ENCODE measurements at regions not wholly inside any gene's neighbourhood (a gene's known extent, or its start where the extent isn't known, plus 50 kb on each side); places are given as distances from the start of the nearest gene placed in this dataset.

DNA sequence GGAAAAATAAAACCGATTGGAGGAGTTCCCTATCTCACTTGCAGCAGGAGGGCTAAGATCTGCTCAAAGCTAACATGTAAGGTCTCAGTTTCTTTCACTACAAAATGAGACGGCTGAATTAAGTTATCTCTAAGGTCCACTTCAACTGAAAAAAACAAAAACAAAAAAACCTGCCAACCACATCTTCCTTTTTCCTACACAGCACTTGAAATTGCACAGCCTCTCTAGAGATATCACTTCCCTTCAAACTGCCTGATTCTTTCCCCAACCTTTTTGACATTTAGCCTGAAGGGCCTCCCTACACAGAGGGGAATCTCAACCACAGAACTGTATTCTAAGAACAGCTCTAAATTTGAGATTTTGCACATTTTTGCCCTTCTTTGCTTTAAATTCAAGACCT, 227.9 kb upstream of the TARS1 start:
- H3K27me3 Mint-ChIP-seq (ENCODE audit: low read depth): no peaks in the 10 kb centered on the region
- peaks cover 2% of the 10 kb centered on the region for H3K9me3 Mint-ChIP-seq (ENCODE audit: low read depth)
- TF ChIP-seq, protein P1, sequence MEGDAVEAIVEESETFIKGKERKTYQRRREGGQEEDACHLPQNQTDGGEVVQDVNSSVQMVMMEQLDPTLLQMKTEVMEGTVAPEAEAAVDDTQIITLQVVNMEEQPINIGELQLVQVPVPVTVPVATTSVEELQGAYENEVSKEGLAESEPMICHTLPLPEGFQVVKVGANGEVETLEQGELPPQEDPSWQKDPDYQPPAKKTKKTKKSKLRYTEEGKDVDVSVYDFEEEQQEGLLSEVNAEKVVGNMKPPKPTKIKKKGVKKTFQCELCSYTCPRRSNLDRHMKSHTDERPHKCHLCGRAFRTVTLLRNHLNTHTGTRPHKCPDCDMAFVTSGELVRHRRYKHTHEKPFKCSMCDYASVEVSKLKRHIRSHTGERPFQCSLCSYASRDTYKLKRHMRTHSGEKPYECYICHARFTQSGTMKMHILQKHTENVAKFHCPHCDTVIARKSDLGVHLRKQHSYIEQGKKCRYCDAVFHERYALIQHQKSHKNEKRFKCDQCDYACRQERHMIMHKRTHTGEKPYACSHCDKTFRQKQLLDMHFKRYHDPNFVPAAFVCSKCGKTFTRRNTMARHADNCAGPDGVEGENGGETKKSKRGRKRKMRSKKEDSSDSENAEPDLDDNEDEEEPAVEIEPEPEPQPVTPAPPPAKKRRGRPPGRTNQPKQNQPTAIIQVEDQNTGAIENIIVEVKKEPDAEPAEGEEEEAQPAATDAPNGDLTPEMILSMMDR (IDR thresholded peaks at IDR 0.05): no peak
- no peak overlapping the region for H3K27ac Mint-ChIP-seq (ENCODE audit: unreplicated experiment)
- no peak for DNase-seq (ENCODE audit: low spot score)
- no peak overlapping the region for H3K4me3 Mint-ChIP-seq (ENCODE audit: unreplicated experiment)
- peaks cover 3% of the 10 kb centered on the region for H3K4me1 Mint-ChIP-seq (ENCODE audit: low read depth)
- no peaks in the 10 kb centered on the region for H3K36me3 Mint-ChIP-seq (ENCODE audit: low read depth)

DNA sequence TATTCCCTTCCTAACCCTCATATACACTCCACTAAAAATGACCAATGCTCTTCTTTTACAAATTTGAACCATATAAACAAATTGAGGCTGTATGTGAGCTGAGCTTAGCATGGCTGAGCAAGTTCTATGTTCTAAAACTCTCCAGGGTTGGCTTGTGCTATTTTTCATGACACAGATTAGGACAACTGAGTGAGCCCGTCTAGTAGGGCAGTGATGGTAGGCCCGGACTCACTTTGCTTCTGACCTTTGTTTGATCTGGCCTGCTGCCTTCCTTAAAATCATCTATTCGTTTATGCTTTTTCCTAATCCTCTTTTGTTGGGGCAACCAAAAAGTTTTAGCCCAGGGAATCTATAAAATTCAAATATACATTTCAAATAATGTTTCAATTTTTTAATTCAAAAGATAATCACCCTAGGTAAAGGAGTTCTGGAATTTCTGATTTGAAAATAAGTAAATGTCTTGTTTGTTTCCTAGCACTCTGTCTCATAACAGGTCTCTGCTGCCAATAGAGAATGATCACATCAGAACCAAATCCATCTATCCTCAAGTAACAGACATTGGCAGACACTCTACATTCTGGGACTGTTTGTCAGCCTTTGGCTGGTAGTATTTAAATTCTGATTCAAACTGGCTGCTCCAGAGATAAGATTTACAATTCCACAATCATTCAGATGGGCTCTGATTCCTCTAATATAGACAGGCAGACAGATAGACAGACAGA, 217.0 kb upstream of the TARS1 start:
- Mint-ChIP-seq H3K4me3 (ENCODE audit: unreplicated experiment) (no peak overlapping the region), H3K9me3 (ENCODE audit: low read depth) (peaks cover 5% of the 10 kb centered on the region), H3K27ac (ENCODE audit: unreplicated experiment) (no peak overlapping the region), H3K4me1 (ENCODE audit: low read depth) (peaks cover 24% of the 10 kb centered on the region), H3K36me3 (ENCODE audit: low read depth) (no peaks in the 10 kb centered on the region), H3K27me3 (ENCODE audit: low read depth) (no peaks in the 10 kb centered on the region)
- TF ChIP-seq, protein P1 (IDR thresholded peaks at IDR 0.05): no peak
- DNase-seq (ENCODE audit: low spot score): no peak

DNA sequence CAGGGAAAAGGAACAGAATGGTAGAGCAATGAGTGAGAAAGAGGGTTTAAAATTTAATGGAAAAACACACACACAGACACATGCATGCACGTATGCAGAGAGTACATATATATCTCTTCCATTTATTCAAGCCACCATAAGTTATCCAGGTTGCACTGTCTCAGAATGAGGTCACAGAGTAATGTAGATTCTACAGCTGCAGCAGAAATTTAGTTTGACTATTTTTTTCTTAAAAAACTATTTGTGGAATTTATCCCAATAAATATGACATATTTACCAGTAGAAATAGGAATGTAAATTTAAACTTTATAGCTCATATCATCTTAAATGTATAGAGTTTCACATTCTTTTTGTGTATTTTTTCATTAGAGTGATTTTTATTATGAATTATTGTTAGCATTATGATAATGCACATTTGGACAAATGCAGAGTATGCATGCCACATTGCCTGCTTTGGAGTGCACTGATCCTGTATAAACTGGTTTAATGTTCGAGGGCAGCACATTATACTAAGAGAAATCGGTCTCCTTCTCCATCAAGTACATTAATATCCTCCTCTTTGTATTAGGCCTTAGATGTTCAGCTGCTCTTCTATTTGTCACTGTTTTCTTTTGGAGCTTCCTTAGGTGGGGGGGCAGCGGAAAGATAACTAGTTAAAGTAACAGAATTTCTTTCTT, 216.3 kb upstream of the TARS1 start:
- Mint-ChIP-seq H3K9me3 (ENCODE audit: low read depth) (peaks cover 5% of the 10 kb centered on the region), H3K36me3 (ENCODE audit: low read depth) (no peaks in the 10 kb centered on the region), H3K4me1 (ENCODE audit: low read depth) (peaks cover 31% of the 10 kb centered on the region), H3K27ac (ENCODE audit: unreplicated experiment) (no peak overlapping the region), H3K4me3 (ENCODE audit: unreplicated experiment) (no peak overlapping the region), H3K27me3 (ENCODE audit: low read depth) (no peaks in the 10 kb centered on the region)
- DNase-seq (ENCODE audit: low spot score): no peak
- TF ChIP-seq, protein P1 (IDR thresholded peaks at IDR 0.05): no peak

DNA sequence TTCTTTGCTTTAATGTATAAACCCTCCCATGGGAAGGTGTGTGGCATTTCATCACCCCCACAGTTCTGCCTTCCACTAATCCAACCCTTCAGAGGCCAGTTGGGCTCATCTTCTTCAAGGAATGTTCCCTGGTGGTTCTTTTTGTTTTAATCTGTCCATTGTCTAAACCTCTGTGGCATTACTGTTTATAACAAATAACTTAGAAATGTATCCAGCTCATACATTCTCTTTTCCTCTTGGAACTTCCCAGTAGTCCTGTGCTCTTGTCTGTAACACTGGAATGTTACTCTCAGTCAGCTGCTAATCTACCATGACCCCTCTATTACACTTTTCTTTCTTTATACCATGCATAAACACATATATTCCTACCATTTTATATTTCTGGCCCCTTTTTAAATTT, 213.5 kb upstream of the TARS1 start:
- Mint-ChIP-seq H3K36me3 (ENCODE audit: low read depth) (no peaks in the 10 kb centered on the region), H3K27ac (ENCODE audit: unreplicated experiment) (peak overlapping the region; percentile 68), H3K27me3 (ENCODE audit: low read depth) (no peaks in the 10 kb centered on the region), H3K4me3 (ENCODE audit: unreplicated experiment) (no peak overlapping the region), H3K4me1 (ENCODE audit: low read depth) (peaks cover 45% of the 10 kb centered on the region), H3K9me3 (ENCODE audit: low read depth) (peaks cover 5% of the 10 kb centered on the region)
- no peak for DNase-seq (ENCODE audit: low spot score)
- TF ChIP-seq, protein P1 (IDR thresholded peaks at IDR 0.05): no peak

DNA sequence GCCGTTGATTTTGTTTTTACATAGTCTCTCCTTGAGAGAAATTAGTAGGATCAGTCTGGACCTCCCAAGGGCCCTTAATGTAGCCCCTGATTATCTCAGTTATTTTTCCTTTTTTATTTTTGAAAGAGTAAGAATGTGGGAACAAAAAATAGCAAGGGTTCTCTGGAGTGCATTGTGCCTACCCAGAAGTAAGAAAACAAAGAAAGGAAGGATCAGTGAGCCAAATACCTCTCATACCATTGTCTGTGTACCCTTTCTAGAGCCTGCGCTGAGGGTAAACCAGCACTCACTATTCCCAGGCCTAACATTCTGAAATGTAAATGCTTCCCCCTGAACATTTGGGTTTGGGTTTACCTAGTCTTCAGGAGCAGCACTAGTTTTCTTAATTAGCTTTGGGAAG, 213.0 kb upstream of the TARS1 start:
- Mint-ChIP-seq H3K27me3 (ENCODE audit: low read depth) (no peaks in the 10 kb centered on the region), H3K36me3 (ENCODE audit: low read depth) (no peaks in the 10 kb centered on the region), H3K9me3 (ENCODE audit: low read depth) (peaks cover 5% of the 10 kb centered on the region), H3K4me1 (ENCODE audit: low read depth) (peaks cover 45% of the 10 kb centered on the region), H3K4me3 (ENCODE audit: unreplicated experiment) (no peak overlapping the region), H3K27ac (ENCODE audit: unreplicated experiment) (peak overlapping the region; percentile 68)
- DNase-seq (ENCODE audit: low spot score): no peak
- TF ChIP-seq, protein P1 (IDR thresholded peaks at IDR 0.05): no peak
